ENCODE measurements at regions not wholly inside any gene's neighbourhood (a gene's known extent, or its start where the extent isn't known, plus 50 kb on each side); places are given as distances from the start of the nearest gene placed in this dataset.

- no peak overlapping the region for H3K27ac ChIP-seq
- TF ChIP-seq, protein P1, sequence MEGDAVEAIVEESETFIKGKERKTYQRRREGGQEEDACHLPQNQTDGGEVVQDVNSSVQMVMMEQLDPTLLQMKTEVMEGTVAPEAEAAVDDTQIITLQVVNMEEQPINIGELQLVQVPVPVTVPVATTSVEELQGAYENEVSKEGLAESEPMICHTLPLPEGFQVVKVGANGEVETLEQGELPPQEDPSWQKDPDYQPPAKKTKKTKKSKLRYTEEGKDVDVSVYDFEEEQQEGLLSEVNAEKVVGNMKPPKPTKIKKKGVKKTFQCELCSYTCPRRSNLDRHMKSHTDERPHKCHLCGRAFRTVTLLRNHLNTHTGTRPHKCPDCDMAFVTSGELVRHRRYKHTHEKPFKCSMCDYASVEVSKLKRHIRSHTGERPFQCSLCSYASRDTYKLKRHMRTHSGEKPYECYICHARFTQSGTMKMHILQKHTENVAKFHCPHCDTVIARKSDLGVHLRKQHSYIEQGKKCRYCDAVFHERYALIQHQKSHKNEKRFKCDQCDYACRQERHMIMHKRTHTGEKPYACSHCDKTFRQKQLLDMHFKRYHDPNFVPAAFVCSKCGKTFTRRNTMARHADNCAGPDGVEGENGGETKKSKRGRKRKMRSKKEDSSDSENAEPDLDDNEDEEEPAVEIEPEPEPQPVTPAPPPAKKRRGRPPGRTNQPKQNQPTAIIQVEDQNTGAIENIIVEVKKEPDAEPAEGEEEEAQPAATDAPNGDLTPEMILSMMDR (conservative IDR thresholded peaks at IDR 0.05) = no peak
Observed at GRCh38 chr2:196251132-196251531, 79.8 kb upstream of the STK17B start.

DNA sequence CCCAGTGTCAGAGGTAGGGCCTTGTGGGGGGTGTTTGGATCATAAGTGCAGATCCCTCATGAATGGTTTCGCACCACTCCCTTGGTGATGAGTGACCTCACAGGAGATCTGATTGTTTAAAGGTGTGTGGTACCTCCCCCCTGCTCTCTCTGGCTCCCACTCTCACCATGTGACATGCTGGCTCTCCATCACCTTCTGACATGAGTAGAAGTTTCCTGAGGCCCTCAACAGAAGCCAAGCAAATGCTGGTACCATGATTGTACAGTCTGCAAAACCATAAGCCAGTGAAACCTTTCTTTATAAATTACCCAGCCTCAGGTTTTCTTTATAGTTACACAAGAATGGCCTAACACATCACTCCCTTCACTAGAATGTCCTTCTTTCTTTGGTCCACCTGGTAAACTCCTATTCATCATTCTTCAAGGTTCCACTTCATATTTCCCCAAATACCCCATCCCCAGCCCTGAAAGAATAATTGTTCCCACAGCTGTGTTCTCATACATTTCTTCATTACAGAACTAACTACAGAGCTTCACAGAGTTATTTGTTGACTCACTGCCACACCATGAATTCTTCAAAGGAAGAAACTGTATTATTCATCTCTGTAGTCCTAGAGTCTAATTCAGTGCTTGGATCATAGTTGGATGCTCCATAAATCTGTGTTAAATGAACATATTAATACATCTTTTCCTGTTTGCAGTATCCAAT, 81.2 kb upstream of the STK17B start:
- H3K27ac ChIP-seq = no peak overlapping the region
- TF ChIP-seq, protein P1 (conservative IDR thresholded peaks at IDR 0.05) = no peak

- no peak overlapping the region for H3K27ac ChIP-seq
- TF ChIP-seq, protein P1 (conservative IDR thresholded peaks at IDR 0.05) = no peak
Observed at GRCh38 chr2:196253116-196253480, 81.7 kb upstream of the STK17B start.

GRCh38 chr2:196256585-196256984, 85.2 kb upstream of the STK17B start:
- H3K27ac ChIP-seq = no peak overlapping the region
- TF ChIP-seq, protein P1 (conservative IDR thresholded peaks at IDR 0.05) = no peak

- TF ChIP-seq, protein P1 (conservative IDR thresholded peaks at IDR 0.05) = no peak
Observed at GRCh38 chr2:196257086-196257485, 85.7 kb upstream of the STK17B start.

GRCh38 chr2:196258407-196258806, 87.0 kb upstream of the STK17B start:
- H3K27ac ChIP-seq = peak overlapping the region; percentile 87
- TF ChIP-seq, protein P1 (conservative IDR thresholded peaks at IDR 0.05) = no peak

More at GRCh38 chr2:196257086-196257485, 85.7 kb upstream of the STK17B start:
- no peak overlapping the region for H3K27ac ChIP-seq

DNA sequence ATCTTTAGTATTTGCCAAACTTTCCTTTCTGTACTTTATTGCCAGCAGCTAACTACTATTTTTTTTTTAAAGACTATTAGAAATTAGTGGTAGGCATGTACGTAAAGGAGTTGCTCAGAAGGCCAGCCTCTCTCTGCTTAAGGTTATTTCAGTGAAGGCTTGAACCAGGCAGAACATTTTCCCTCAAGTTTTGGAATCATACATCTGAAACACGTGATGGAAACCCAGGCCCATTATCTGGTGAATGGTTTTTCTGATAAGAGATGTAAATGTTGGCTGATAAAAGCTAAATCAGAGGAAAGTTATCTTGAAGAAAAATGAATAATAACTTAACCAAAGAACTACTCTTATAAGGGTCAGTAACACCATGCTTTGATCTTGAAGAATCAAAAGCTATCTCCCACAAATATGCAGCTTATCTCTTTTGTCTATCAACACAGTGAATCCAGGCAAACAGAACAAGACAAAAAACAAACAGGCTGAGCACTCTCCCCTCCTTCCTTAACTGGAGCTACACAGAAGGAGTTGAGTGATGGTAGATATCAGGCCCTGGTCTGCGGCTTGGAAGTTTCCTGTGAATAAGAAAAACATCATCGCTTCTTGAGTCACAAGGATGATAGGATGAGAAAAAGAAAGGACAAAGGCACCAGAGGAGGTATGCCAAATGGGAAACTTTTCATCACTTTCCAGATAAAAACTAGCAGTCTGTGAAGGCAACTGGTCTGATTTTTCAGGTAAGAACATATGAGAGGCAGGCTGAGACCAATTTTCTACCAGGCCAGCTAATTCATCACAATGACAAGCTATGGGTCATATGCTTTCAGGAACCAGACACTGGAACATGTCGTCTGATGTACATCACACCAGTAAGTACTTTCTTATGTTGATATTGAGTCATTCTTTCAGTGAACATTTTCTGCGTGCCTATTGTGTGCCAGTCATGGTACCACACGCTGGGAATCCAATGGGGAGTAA, 88.4 kb upstream of the STK17B start:
- peak overlapping the region; percentile 87 for H3K27ac ChIP-seq
- TF ChIP-seq, protein P1 (conservative IDR thresholded peaks at IDR 0.05) = no peak

All from VCaP (cell line).